Chondrocyte (in vitro differentiated cells): ENCODE measurements at regions not wholly inside any gene's neighbourhood (a gene's known extent, or its start where the extent isn't known, plus 50 kb on each side); places are given as distances from the start of the nearest gene placed in this dataset.

Experiments
- DNase-seq: peaks from one replicate; pipeline ENCODE4 v3.0.0; 2021; ENCODE audit warnings: mixed read lengths, low spot score
- H3K27ac Mint-ChIP-seq: one replicate; pipeline ENCODE4 v1.8.0; 2021; ENCODE audit warnings: mild to moderate bottlenecking, moderate library complexity, mixed read lengths; ENCODE audit not compliant: unreplicated experiment
- H3K27me3 Mint-ChIP-seq: 2 replicates; pipeline ENCODE4 v1.8.0; 2021; ENCODE audit warnings: low read depth, mixed read lengths
- H3K36me3 Mint-ChIP-seq: 2 replicates; pipeline ENCODE4 v1.8.0; 2021; ENCODE audit warnings: low read depth, mixed read lengths
- H3K4me1 Mint-ChIP-seq: 2 replicates; pipeline ENCODE4 v1.8.0; 2021; ENCODE audit warnings: low read depth, mild to moderate bottlenecking, mixed read lengths
- H3K4me3 Mint-ChIP-seq: one replicate; pipeline ENCODE4 v1.8.0; 2021; ENCODE audit warnings: mild to moderate bottlenecking, moderate library complexity, mixed read lengths; ENCODE audit not compliant: unreplicated experiment
- H3K9me3 Mint-ChIP-seq: 2 replicates; pipeline ENCODE4 v1.8.0; 2021; ENCODE audit warnings: low read depth, mixed read lengths
- TF ChIP-seq, protein P1 (sequence below): fragments of 200-600 bp; sonication (generic); IDR thresholded peaks from 2 replicates; pipeline ENCODE4 v1.5.0; 2021; ENCODE audit warnings: antibody characterized with exemption, mild to moderate bottlenecking, moderate library complexity

GRCh38 chr7:153386556-153386955, 627.0 kb downstream of the ACTR3B start:
- Mint-ChIP-seq H3K4me3 (no peak overlapping the region), H3K36me3 (no peaks in the 10 kb centered on the region), H3K9me3 (peaks cover 80% of the 10 kb centered on the region), H3K27ac (no peak overlapping the region), H3K27me3 (no peaks in the 10 kb centered on the region), H3K4me1 (no peaks in the 10 kb centered on the region)
- DNase-seq = no peak
- TF ChIP-seq, protein P1, sequence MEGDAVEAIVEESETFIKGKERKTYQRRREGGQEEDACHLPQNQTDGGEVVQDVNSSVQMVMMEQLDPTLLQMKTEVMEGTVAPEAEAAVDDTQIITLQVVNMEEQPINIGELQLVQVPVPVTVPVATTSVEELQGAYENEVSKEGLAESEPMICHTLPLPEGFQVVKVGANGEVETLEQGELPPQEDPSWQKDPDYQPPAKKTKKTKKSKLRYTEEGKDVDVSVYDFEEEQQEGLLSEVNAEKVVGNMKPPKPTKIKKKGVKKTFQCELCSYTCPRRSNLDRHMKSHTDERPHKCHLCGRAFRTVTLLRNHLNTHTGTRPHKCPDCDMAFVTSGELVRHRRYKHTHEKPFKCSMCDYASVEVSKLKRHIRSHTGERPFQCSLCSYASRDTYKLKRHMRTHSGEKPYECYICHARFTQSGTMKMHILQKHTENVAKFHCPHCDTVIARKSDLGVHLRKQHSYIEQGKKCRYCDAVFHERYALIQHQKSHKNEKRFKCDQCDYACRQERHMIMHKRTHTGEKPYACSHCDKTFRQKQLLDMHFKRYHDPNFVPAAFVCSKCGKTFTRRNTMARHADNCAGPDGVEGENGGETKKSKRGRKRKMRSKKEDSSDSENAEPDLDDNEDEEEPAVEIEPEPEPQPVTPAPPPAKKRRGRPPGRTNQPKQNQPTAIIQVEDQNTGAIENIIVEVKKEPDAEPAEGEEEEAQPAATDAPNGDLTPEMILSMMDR = no peak

DNA sequence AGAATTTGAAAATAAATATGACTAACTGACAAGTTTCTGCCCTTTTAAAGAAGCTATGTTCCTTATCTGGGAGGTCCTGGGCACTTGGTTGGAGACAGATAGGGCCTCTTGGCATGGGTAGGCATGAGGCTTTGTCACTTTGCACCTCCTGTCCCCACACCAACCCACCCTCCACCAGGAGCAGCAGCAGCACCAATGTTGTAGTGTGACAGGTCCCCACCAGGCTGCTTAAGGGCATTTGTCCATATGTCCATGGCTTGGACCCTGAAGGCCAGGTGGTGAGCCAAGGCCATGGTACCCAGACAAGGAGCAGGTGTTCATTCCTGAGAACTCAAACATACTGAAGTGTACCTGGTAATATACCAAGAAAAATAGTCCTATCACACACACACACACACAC, 629.1 kb downstream of the ACTR3B start:
- DNase-seq = no peak
- Mint-ChIP-seq H3K4me1 (no peaks in the 10 kb centered on the region), H3K27ac (no peak overlapping the region), H3K9me3 (peaks cover 75% of the 10 kb centered on the region), H3K36me3 (no peaks in the 10 kb centered on the region), H3K4me3 (no peak overlapping the region), H3K27me3 (no peaks in the 10 kb centered on the region)
- TF ChIP-seq, protein P1 = no peak

DNA sequence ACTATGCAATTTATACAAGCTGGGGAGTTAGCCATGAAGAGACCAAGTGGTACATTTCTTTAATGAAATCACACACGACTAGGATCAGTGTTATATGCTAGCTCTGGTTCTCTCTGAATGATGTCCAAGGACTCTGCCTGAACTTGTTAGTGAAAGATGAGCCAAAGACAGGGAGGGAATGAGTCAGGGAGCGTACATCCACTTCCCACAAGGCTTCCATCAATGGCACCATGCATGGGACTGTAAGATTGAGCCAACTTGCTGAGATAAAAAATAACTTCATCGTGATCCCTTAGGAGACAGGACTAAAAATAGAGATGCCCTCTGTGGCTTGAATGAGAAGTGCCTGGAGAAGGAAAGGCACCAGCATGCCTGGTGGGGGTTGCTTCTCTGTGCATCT, 629.7 kb downstream of the ACTR3B start:
- no peaks in the 10 kb centered on the region for H3K27me3 Mint-ChIP-seq
- peaks cover 74% of the 10 kb centered on the region for H3K9me3 Mint-ChIP-seq
- H3K4me1 Mint-ChIP-seq = no peaks in the 10 kb centered on the region
- no peak overlapping the region for H3K27ac Mint-ChIP-seq
- TF ChIP-seq, protein P1 = no peak
- no peak overlapping the region for H3K4me3 Mint-ChIP-seq
- no peak for DNase-seq
- H3K36me3 Mint-ChIP-seq = no peaks in the 10 kb centered on the region

- TF ChIP-seq, protein P1 = no peak
Measured at GRCh38 chr7:153390955-153391354, 631.4 kb downstream of the ACTR3B start.

GRCh38 chr7:153392726-153393125, 633.2 kb downstream of the ACTR3B start:
- no peak for DNase-seq
- peaks cover 78% of the 10 kb centered on the region for H3K9me3 Mint-ChIP-seq
- TF ChIP-seq, protein P1 = no peak
- H3K4me3 Mint-ChIP-seq = no peak overlapping the region
- H3K27me3 Mint-ChIP-seq = no peaks in the 10 kb centered on the region
- H3K36me3 Mint-ChIP-seq = no peaks in the 10 kb centered on the region
- H3K27ac Mint-ChIP-seq = no peak overlapping the region
- no peaks in the 10 kb centered on the region for H3K4me1 Mint-ChIP-seq

More at GRCh38 chr7:153390955-153391354, 631.4 kb downstream of the ACTR3B start:
- H3K9me3 Mint-ChIP-seq = peaks cover 70% of the 10 kb centered on the region
- H3K27me3 Mint-ChIP-seq = no peaks in the 10 kb centered on the region
- no peak for DNase-seq
- H3K4me1 Mint-ChIP-seq = no peaks in the 10 kb centered on the region
- H3K4me3 Mint-ChIP-seq = no peak overlapping the region
- H3K36me3 Mint-ChIP-seq = no peaks in the 10 kb centered on the region
- no peak overlapping the region for H3K27ac Mint-ChIP-seq
